ENCODE measurements at regions not wholly inside any gene's neighbourhood (a gene's known extent, or its start where the extent isn't known, plus 50 kb on each side); places are given as distances from the start of the nearest gene placed in this dataset.

DNA sequence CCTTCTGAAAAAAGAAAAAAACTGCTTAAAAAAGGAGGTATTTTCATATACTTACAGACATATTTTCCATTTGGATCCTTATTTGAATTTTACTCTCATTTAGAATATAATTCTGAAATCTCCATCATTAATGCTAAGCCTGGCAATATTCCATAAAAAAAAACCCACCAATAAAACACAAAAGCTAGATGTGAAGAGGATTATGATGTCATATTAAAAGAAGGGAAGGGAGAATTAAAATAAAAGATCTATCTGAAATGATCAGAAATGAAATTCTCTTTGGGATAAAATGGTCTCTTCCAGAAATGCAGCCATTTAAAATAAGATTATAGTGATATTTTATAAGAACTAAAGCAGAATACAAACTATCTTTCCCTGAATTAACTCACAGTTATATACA is 206.7 kb upstream of the CAMK1G start:
- TF ChIP-seq CTCF (IDR thresholded peaks at IDR 0.05; ENCODE audit: insufficient read depth, low read length, missing control alignments) = no peak
- CTCF ChIA-PET = interaction anchor here (0.7 to 6.2 kb wide), 7 partner anchors 10 to 169 kb away, joined by 3 to 33 read pairs (median 3); no protein-coding TSS in a partner anchor
- POLR2A ChIA-PET = no interaction called here
- no peak overlapping the region for H3K4me3 ChIP-seq (ENCODE audit: low read depth, low read length)
- no peak for DNase-seq (ENCODE audit: low read depth, low spot score)

DNA sequence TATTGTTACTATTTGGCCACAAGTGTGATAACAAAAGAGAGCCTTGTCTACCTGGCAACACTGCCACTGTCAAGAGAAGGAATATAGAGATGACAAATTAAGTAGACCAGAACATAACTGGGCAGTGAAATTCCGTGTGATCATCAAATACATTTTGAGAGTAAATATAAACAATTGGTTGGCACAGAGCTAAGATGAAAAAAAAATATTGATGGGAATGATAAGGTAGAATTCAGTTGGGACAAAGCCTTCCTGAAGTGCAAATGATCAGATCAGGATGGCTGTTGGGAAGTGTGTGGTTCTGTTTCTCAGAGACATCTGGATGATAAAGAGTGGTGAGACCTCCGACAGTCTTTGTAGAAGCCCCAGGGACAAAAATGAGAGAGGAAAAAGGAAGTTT is 205.5 kb upstream of the CAMK1G start:
- CTCF ChIA-PET = interaction anchor here (1.0 to 6.2 kb wide), 5 partner anchors 9 to 138 kb away, joined by 3 to 33 read pairs (median 3); no protein-coding TSS in a partner anchor
- no peak overlapping the region for H3K4me3 ChIP-seq (ENCODE audit: low read depth, low read length)
- POLR2A ChIA-PET = no interaction called here
- no peak for TF ChIP-seq CTCF (IDR thresholded peaks at IDR 0.05; ENCODE audit: insufficient read depth, low read length, missing control alignments)
- DNase-seq (ENCODE audit: low read depth, low spot score) = no peak

DNA sequence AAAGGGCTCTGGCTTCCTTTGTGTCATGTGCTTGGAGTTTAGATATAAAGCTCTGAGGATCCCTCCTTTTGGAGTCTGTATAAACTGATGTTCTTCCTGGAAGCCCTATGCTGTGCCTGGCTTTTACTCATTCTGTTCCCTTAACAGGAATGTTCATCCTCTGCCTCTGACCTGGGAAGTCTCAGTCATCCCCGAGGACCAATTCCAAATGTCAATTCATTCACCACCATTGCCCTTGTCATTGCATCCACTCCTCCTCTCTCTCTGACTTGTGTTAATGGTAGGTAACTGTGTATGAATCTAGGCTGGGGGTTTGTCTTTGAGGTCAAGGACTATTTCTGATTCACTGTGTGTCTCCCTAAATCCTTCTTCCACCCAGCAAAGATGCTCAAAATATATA is 204.2 kb upstream of the CAMK1G start:
- TF ChIP-seq CTCF (IDR thresholded peaks at IDR 0.05; ENCODE audit: insufficient read depth, low read length, missing control alignments) = no peak
- ChIA-PET POLR2A (no interaction called here), CTCF (interaction anchor here (0.8 to 5.6 kb wide), 6 partner anchors 8 to 1028 kb away, joined by 3 to 27 read pairs (median 3); no protein-coding TSS in a partner anchor)
- no peak overlapping the region for H3K4me3 ChIP-seq (ENCODE audit: low read depth, low read length)
- no peak for DNase-seq (ENCODE audit: low read depth, low spot score)

DNA sequence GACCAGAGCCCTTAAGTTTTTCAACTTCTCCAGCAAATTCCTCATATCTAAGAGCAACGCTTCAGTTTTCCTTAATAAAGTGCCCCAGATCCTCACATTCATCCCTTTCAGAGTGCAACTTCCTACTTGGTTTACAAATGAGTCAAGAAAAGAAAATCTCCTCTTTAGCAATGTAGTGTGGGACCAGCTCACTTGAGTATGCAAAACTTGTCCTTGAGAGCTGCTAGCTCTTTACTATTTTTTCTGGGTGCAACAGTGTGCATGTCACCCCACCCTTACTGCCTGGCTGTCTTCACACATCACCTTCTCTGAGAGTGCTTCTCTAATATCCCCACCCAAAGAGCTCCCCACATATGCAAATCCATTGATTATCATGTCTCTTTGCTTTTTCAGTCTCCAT is 203.1 kb upstream of the CAMK1G start:
- no peak for DNase-seq (ENCODE audit: low read depth, low spot score)
- no peak for TF ChIP-seq CTCF (IDR thresholded peaks at IDR 0.05; ENCODE audit: insufficient read depth, low read length, missing control alignments)
- no peak overlapping the region for H3K4me3 ChIP-seq (ENCODE audit: low read depth, low read length)
- POLR2A ChIA-PET = no interaction called here
- CTCF ChIA-PET = interaction anchor here (1.1 to 2.4 kb wide), 4 partner anchors 11 to 247 kb away, joined by 3 to 6 read pairs (median 3); no protein-coding TSS in a partner anchor

GRCh38 chr1:209382231-209383100 is 201.0 kb upstream of the CAMK1G start:
- no peak overlapping the region for H3K4me3 ChIP-seq (ENCODE audit: low read depth, low read length)
- DNase-seq (ENCODE audit: low read depth, low spot score) = no peak
- no peak for TF ChIP-seq CTCF (IDR thresholded peaks at IDR 0.05; ENCODE audit: insufficient read depth, low read length, missing control alignments)
- ChIA-PET POLR2A (no interaction called here), CTCF (interaction anchor here (1.1 to 1.2 kb wide), 2 partner anchors 17 to 28 kb away, joined by 3 to 7 read pairs; no protein-coding TSS in a partner anchor)

DNA sequence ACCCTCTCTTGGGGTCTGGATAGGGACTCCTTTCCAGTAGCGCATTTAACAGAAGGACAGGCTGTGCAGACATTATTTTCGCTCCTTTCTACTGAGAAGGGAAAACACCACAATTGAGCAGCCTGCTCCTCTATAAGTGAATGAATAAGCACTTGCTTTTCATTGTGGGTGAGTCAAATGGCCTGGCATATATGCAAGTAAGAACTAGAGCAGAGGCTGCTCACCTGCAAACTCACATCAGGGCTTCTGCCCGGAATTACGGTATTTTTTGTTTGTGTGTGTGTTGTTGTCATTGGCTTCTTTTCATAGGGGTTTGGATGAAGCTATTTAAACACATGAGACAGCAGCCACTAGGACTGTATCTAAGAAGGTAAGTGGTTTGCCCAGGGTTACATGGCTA is 200.1 kb upstream of the CAMK1G start:
- ChIA-PET CTCF (interaction anchor here (1.0 to 1.6 kb wide), 3 partner anchors 12 to 48 kb away, joined by 3 to 6 read pairs (median 4); no protein-coding TSS in a partner anchor), POLR2A (no interaction called here)
- H3K4me3 ChIP-seq (ENCODE audit: low read depth, low read length) = no peak overlapping the region
- TF ChIP-seq CTCF (IDR thresholded peaks at IDR 0.05; ENCODE audit: insufficient read depth, low read length, missing control alignments) = no peak
- DNase-seq (ENCODE audit: low read depth, low spot score) = no peak

Data from AG04449 (cell line).